NCI-H446 (cell line): ENCODE measurements at regions not wholly inside any gene's neighbourhood (a gene's known extent, or its start where the extent isn't known, plus 50 kb on each side); places are given as distances from the start of the nearest gene placed in this dataset.

ENCODE experiments used
- DNase-seq, 2 experiments: peaks; one replicate each; lab custom pipeline; 2025; lab: John Stamatoyannopoulos, UW

GRCh38 chr15:37698679-37699078 is 235.8 kb upstream of the TMCO5A start:
- DNase-seq = no peak

GRCh38 chr15:37701230-37701629 is 233.2 kb upstream of the TMCO5A start:
- DNase-seq = no peak

- no peak for DNase-seq
Measured at GRCh38 chr15:37709669-37710068, 224.8 kb upstream of the TMCO5A start.

GRCh38 chr15:37715101-37715500 is 219.3 kb upstream of the TMCO5A start:
- DNase-seq = no peak

GRCh38 chr15:37720267-37720666 is 214.2 kb upstream of the TMCO5A start:
- DNase-seq = no peak

GRCh38 chr15:37731146-37731746 is 203.2 kb upstream of the TMCO5A start:
- DNase-seq = no peak

GRCh38 chr15:37733628-37734027 is 200.8 kb upstream of the TMCO5A start:
- DNase-seq = no peak

GRCh38 chr15:37740623-37741141 is 193.8 kb upstream of the TMCO5A start:
- DNase-seq = no peak

GRCh38 chr15:37743826-37744225 is 190.6 kb upstream of the TMCO5A start:
- no peak for DNase-seq

GRCh38 chr15:37744521-37744920 is 189.9 kb upstream of the TMCO5A start:
- no peak for DNase-seq

GRCh38 chr15:37751401-37751800 is 183.0 kb upstream of the TMCO5A start:
- no peak for DNase-seq

- DNase-seq = no peak
Measured at GRCh38 chr15:37756407-37756806, 178.0 kb upstream of the TMCO5A start.

- no peak for DNase-seq
Measured at GRCh38 chr15:37758412-37758811, 176.0 kb upstream of the TMCO5A start.

GRCh38 chr15:37764733-37765191 is 169.7 kb upstream of the TMCO5A start:
- DNase-seq = peak in 1 of 2 experiments; percentile 54

GRCh38 chr15:37765786-37766185 is 168.7 kb upstream of the TMCO5A start:
- no peak for DNase-seq

GRCh38 chr15:37767841-37768455 is 166.5 kb upstream of the TMCO5A start:
- no peak for DNase-seq

- DNase-seq = no peak
Measured at GRCh38 chr15:37771465-37771864, 163.0 kb upstream of the TMCO5A start.

GRCh38 chr15:37773111-37773860 is 161.2 kb upstream of the TMCO5A start:
- no peak for DNase-seq

- DNase-seq = no peak
Measured at GRCh38 chr15:37774961-37775360, 159.5 kb upstream of the TMCO5A start.

- DNase-seq = no peak
Measured at GRCh38 chr15:37777006-37777405, 157.4 kb upstream of the TMCO5A start.

- no peak for DNase-seq
Measured at GRCh38 chr15:37783290-37783689, 151.2 kb upstream of the TMCO5A start.

- no peak for DNase-seq
Measured at GRCh38 chr15:37788330-37788729, 146.1 kb upstream of the TMCO5A start.
